Adrenal gland (tissue), 9 donors: ENCODE measurements at regions not wholly inside any gene's neighbourhood (a gene's known extent, or its start where the extent isn't known, plus 50 kb on each side); places are given as distances from the start of the nearest gene placed in this dataset.
"Not testable (repeated sequence)": the region's sequence is repeated elsewhere in the genome, so short reads cannot be mapped to it uniquely, and the experiment has no call there.

Experiments used
- DNase-seq, 7 donors: peaks; one replicate each; pipeline ENCODE4 v3.0.0-alpha.2; 2019 to 2020
- H3K27ac ChIP-seq, 5 donors: fragments of 200-600 bp; sonication (generic) in 4 of 5; 1 replicate in 3 of 5; 2 replicates in 2 of 5; pipeline versions ENCODE4 v1.5.1 to v1.8.0; 2016 to 2020; ENCODE audit warnings: mild to moderate bottlenecking in 1 of 5
- H3K27me3 ChIP-seq: fragments of 200-600 bp; 2 replicates; pipeline ENCODE4 v1.8.0; 2021
- H3K36me3 ChIP-seq, 2 donors: fragments of 200-600 bp; replicated peaks in 1 of 2; 1 replicate in 1 of 2; 2 replicates in 1 of 2; pipeline versions ENCODE4 v1.5.1 to v1.8.0; 2018 to 2022
- H3K4me1 ChIP-seq, 2 donors: fragments of 200-600 bp; replicated peaks in 1 of 2; 1 replicate in 1 of 2; 2 replicates in 1 of 2; pipeline versions ENCODE4 v1.5.1 to v1.8.0; 2018 to 2021
- H3K4me3 ChIP-seq, 4 donors: fragments of 200-600 bp; sonication (generic) in 3 of 4; one replicate each; pipeline ENCODE4 v1.5.1; 2016 to 2018
- H3K9me3 ChIP-seq, 3 donors: fragments of 200-600 bp; sonication (generic) in 1 of 3; replicated peaks in 1 of 3; 1 replicate in 2 of 3; 2 replicates in 1 of 3; pipeline versions ENCODE4 v1.5.1 to v1.8.0; 2016 to 2021
- CTCF ChIP-seq, 6 experiments: fragments of 450-650 bp in 4 of 6; fragments of 200-600 bp in 2 of 6; sonication (generic) in 1 of 6; IDR thresholded peaks; 1 replicate in 5 of 6; 2 replicates in 1 of 6; pipeline versions ENCODE4 v1.5.1 to v1.8.0; 2016 to 2021; ENCODE audit warnings: antibody characterized with exemption in 6 of 6, mild to moderate bottlenecking in 2 of 6, moderate library complexity in 1 of 6
- POLR2A ChIP-seq, 2 donors: fragments of 450-650 bp; IDR thresholded peaks; one replicate each; pipeline ENCODE4 v1.6.1; 2017; ENCODE audit warnings: antibody characterized with exemption in 2 of 2, mild to moderate bottlenecking in 2 of 2, moderate library complexity in 1 of 2
- WGBS, 4 donors: extraction: QIAGEN DNeasy Blood & Tissue Kit in 2 of 4; methylation state at CpG; one replicate each; pipeline versions ENCODE4 v1.1.5 to v1.1.7; 2013 to 2017; 5-methylcytosine and 5-hydroxymethylcytosine counted together
- intact Hi-C, 2 donors: fragments of 100-400 bp; cut with DNase I; formaldehyde crosslinking; loops; one replicate each; pipeline versions ENCODE4 v1.14.1 to v1.15.0; 2022 to 2023
- donor health status: healthy with polysubstance abuse.
- donor health status: Bipolar disorder and iron deficiency.
- donor health status: DM: yes; HTN: yes; CAD: no.
- donor health status: DM: no; HTN: no; CAD: no.
- donor health status: DM: no; HTN: no; CAD: no.

GRCh38 chr16:47903470-47903869 lies 252.3 kb downstream of the ABCC12 start:
- intact Hi-C loops = no loop called here
- 79 to 84% (median 84%) methylated on average over 10 of the region's 10 CpGs for WGBS, 4 donors
- Histone ChIP-seq H3K27me3 (no peaks in the 10 kb centered on the region), H3K4me3 (no peak overlapping the region), H3K9me3 (no peaks in the 10 kb centered on the region), H3K36me3 (no peaks in the 10 kb centered on the region), H3K4me1 (no peaks in the 10 kb centered on the region), H3K27ac (no peak overlapping the region)
- no peak for TF ChIP-seq CTCF (IDR thresholded peaks at IDR 0.05)
- no peak for TF ChIP-seq POLR2A (IDR thresholded peaks at IDR 0.05)
- DNase-seq = no peak

GRCh38 chr16:47897105-47897504 lies 258.7 kb downstream of the ABCC12 start:
- H3K27me3 ChIP-seq, H3K9me3 ChIP-seq, H3K4me3 ChIP-seq, H3K4me1 ChIP-seq, intact Hi-C loops, H3K36me3 ChIP-seq, DNase-seq, H3K27ac ChIP-seq: not testable (repeated sequence)
- 36 to 64% (median 51%) methylated on average over 4 to 5 of the region's 5 CpGs for WGBS, 4 donors

- no peak for DNase-seq
- intact Hi-C loops = no loop called here
- Histone ChIP-seq H3K4me1 (no peaks in the 10 kb centered on the region), H3K4me3 (no peak overlapping the region), H3K27me3 (no peaks in the 10 kb centered on the region), H3K36me3 (no peaks in the 10 kb centered on the region), H3K9me3 (no peaks in the 10 kb centered on the region), H3K27ac (no peak overlapping the region)
- TF ChIP-seq POLR2A (IDR thresholded peaks at IDR 0.05) = no peak
- TF ChIP-seq CTCF (IDR thresholded peaks at IDR 0.05) = no peak
- WGBS, 4 donors = 88 to 93% (median 89%) methylated on average over 10 of the region's 10 CpGs
Measured at GRCh38 chr16:47895146-47895545, 260.6 kb downstream of the ABCC12 start.

- 81 to 86% (median 85%) methylated on average over 6 of the region's 6 CpGs for WGBS, 4 donors
- no peak for DNase-seq
- intact Hi-C loops = no loop called here
- no peaks in the 10 kb centered on the region for H3K4me1 ChIP-seq
- H3K27ac ChIP-seq = no peak overlapping the region
- TF ChIP-seq POLR2A (IDR thresholded peaks at IDR 0.05) (no peak), CTCF (IDR thresholded peaks at IDR 0.05) (no peak)
- H3K9me3 ChIP-seq = no peaks in the 10 kb centered on the region
- no peak overlapping the region for H3K4me3 ChIP-seq
- H3K36me3 ChIP-seq = no peaks in the 10 kb centered on the region
- no peaks in the 10 kb centered on the region for H3K27me3 ChIP-seq
Measured at GRCh38 chr16:47892999-47893398, 262.8 kb downstream of the ABCC12 start.

GRCh38 chr16:47888734-47889133 lies 267.1 kb downstream of the ABCC12 start:
- no peak overlapping the region for H3K27ac ChIP-seq
- intact Hi-C loops = no loop called here
- H3K9me3 ChIP-seq = no peaks in the 10 kb centered on the region
- 71 to 77% (median 74%) methylated on average over 6 of the region's 6 CpGs for WGBS, 4 donors
- H3K36me3 ChIP-seq = no peaks in the 10 kb centered on the region
- H3K4me1 ChIP-seq = no peaks in the 10 kb centered on the region
- H3K4me3 ChIP-seq = no peak overlapping the region
- DNase-seq = no peak
- no peaks in the 10 kb centered on the region for H3K27me3 ChIP-seq
- no peak for TF ChIP-seq POLR2A (IDR thresholded peaks at IDR 0.05)
- TF ChIP-seq CTCF (IDR thresholded peaks at IDR 0.05) = no peak
